ENCODE measurements at regions not wholly inside any gene's neighbourhood (a gene's known extent, or its start where the extent isn't known, plus 50 kb on each side); places are given as distances from the start of the nearest gene placed in this dataset.

DNA sequence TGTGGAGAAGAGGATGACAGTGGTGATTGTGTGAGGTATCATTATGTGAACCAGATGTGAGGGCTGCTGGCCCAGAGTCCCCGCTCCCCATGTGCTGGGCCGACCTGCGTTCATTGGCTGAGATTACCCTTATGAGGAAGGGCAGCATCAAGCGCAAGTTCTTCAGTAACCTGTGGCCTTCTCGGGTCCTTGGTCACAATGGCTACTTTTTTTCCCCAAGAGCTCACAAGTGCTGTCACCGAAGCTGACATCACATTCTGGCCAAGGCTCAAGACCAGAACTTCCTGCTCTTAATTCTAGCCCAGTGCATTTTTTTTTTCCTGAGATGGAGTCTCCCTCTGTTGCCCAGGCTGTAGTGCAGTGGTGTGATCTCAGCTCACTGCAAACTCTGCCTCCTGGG, 262.9 kb downstream of the RHOU start (continued):
- TF ChIP-seq, protein P1, sequence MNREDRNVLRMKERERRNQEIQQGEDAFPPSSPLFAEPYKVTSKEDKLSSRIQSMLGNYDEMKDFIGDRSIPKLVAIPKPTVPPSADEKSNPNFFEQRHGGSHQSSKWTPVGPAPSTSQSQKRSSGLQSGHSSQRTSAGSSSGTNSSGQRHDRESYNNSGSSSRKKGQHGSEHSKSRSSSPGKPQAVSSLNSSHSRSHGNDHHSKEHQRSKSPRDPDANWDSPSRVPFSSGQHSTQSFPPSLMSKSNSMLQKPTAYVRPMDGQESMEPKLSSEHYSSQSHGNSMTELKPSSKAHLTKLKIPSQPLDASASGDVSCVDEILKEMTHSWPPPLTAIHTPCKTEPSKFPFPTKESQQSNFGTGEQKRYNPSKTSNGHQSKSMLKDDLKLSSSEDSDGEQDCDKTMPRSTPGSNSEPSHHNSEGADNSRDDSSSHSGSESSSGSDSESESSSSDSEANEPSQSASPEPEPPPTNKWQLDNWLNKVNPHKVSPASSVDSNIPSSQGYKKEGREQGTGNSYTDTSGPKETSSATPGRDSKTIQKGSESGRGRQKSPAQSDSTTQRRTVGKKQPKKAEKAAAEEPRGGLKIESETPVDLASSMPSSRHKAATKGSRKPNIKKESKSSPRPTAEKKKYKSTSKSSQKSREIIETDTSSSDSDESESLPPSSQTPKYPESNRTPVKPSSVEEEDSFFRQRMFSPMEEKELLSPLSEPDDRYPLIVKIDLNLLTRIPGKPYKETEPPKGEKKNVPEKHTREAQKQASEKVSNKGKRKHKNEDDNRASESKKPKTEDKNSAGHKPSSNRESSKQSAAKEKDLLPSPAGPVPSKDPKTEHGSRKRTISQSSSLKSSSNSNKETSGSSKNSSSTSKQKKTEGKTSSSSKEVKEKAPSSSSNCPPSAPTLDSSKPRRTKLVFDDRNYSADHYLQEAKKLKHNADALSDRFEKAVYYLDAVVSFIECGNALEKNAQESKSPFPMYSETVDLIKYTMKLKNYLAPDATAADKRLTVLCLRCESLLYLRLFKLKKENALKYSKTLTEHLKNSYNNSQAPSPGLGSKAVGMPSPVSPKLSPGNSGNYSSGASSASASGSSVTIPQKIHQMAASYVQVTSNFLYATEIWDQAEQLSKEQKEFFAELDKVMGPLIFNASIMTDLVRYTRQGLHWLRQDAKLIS (CRISPR knock-in tag; IDR thresholded peaks at IDR 0.05) = no peak
- TF ChIP-seq, protein P2, sequence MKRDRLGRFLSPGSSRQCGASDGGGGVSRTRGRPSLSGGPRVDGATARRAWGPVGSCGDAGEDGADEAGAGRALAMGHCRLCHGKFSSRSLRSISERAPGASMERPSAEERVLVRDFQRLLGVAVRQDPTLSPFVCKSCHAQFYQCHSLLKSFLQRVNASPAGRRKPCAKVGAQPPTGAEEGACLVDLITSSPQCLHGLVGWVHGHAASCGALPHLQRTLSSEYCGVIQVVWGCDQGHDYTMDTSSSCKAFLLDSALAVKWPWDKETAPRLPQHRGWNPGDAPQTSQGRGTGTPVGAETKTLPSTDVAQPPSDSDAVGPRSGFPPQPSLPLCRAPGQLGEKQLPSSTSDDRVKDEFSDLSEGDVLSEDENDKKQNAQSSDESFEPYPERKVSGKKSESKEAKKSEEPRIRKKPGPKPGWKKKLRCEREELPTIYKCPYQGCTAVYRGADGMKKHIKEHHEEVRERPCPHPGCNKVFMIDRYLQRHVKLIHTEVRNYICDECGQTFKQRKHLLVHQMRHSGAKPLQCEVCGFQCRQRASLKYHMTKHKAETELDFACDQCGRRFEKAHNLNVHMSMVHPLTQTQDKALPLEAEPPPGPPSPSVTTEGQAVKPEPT (CRISPR knock-in tag; IDR thresholded peaks at IDR 0.05; ENCODE audit: low read depth) = no peak
- TF ChIP-seq ZFY (CRISPR knock-in tag; IDR thresholded peaks at IDR 0.05) (peak; percentile 21; the same call in 1 of the 2 replicates), MATR3 (CRISPR knock-in tag; IDR thresholded peaks at IDR 0.05) (no peak), MAFF (IDR thresholded peaks at IDR 0.05; ENCODE audit: low read depth, low read length) (no peak), FOXA3 (CRISPR knock-in tag; IDR thresholded peaks at IDR 0.05) (no peak)
- TF ChIP-seq, protein P3, sequence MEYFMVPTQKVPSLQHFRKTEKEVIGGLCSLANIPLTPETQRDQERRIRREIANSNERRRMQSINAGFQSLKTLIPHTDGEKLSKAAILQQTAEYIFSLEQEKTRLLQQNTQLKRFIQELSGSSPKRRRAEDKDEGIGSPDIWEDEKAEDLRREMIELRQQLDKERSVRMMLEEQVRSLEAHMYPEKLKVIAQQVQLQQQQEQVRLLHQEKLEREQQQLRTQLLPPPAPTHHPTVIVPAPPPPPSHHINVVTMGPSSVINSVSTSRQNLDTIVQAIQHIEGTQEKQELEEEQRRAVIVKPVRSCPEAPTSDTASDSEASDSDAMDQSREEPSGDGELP (IDR thresholded peaks at IDR 0.05; ENCODE audit: borderline replicate concordance, low read depth) = no peak
- TF ChIP-seq, protein P4, sequence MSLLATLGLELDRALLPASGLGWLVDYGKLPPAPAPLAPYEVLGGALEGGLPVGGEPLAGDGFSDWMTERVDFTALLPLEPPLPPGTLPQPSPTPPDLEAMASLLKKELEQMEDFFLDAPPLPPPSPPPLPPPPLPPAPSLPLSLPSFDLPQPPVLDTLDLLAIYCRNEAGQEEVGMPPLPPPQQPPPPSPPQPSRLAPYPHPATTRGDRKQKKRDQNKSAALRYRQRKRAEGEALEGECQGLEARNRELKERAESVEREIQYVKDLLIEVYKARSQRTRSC (CRISPR knock-in tag; IDR thresholded peaks at IDR 0.05; ENCODE audit: low read depth) = no peak
- TF ChIP-seq, protein P5, sequence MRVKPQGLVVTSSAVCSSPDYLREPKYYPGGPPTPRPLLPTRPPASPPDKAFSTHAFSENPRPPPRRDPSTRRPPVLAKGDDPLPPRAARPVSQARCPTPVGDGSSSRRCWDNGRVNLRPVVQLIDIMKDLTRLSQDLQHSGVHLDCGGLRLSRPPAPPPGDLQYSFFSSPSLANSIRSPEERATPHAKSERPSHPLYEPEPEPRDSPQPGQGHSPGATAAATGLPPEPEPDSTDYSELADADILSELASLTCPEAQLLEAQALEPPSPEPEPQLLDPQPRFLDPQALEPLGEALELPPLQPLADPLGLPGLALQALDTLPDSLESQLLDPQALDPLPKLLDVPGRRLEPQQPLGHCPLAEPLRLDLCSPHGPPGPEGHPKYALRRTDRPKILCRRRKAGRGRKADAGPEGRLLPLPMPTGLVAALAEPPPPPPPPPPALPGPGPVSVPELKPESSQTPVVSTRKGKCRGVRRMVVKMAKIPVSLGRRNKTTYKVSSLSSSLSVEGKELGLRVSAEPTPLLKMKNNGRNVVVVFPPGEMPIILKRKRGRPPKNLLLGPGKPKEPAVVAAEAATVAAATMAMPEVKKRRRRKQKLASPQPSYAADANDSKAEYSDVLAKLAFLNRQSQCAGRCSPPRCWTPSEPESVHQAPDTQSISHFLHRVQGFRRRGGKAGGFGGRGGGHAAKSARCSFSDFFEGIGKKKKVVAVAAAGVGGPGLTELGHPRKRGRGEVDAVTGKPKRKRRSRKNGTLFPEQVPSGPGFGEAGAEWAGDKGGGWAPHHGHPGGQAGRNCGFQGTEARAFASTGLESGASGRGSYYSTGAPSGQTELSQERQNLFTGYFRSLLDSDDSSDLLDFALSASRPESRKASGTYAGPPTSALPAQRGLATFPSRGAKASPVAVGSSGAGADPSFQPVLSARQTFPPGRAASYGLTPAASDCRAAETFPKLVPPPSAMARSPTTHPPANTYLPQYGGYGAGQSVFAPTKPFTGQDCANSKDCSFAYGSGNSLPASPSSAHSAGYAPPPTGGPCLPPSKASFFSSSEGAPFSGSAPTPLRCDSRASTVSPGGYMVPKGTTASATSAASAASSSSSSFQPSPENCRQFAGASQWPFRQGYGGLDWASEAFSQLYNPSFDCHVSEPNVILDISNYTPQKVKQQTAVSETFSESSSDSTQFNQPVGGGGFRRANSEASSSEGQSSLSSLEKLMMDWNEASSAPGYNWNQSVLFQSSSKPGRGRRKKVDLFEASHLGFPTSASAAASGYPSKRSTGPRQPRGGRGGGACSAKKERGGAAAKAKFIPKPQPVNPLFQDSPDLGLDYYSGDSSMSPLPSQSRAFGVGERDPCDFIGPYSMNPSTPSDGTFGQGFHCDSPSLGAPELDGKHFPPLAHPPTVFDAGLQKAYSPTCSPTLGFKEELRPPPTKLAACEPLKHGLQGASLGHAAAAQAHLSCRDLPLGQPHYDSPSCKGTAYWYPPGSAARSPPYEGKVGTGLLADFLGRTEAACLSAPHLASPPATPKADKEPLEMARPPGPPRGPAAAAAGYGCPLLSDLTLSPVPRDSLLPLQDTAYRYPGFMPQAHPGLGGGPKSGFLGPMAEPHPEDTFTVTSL (CRISPR knock-in tag; IDR thresholded peaks at IDR 0.05; ENCODE audit: borderline replicate concordance) = 0 out of 2 replicates have a peak, but pooled peaks have one; percentile 3
- TF ChIP-seq, protein P6, sequence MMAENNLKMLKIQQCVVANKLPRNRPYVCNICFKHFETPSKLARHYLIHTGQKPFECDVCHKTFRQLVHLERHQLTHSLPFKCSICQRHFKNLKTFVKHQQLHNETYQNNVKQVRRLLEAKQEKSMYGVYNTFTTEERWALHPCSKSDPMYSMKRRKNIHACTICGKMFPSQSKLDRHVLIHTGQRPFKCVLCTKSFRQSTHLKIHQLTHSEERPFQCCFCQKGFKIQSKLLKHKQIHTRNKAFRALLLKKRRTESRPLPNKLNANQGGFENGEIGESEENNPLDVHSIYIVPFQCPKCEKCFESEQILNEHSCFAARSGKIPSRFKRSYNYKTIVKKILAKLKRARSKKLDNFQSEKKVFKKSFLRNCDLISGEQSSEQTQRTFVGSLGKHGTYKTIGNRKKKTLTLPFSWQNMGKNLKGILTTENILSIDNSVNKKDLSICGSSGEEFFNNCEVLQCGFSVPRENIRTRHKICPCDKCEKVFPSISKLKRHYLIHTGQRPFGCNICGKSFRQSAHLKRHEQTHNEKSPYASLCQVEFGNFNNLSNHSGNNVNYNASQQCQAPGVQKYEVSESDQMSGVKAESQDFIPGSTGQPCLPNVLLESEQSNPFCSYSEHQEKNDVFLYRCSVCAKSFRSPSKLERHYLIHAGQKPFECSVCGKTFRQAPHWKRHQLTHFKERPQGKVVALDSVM (CRISPR knock-in tag; IDR thresholded peaks at IDR 0.05) = peak; percentile 17; the same call in 1 of the 2 replicates
- TF ChIP-seq, protein P7, sequence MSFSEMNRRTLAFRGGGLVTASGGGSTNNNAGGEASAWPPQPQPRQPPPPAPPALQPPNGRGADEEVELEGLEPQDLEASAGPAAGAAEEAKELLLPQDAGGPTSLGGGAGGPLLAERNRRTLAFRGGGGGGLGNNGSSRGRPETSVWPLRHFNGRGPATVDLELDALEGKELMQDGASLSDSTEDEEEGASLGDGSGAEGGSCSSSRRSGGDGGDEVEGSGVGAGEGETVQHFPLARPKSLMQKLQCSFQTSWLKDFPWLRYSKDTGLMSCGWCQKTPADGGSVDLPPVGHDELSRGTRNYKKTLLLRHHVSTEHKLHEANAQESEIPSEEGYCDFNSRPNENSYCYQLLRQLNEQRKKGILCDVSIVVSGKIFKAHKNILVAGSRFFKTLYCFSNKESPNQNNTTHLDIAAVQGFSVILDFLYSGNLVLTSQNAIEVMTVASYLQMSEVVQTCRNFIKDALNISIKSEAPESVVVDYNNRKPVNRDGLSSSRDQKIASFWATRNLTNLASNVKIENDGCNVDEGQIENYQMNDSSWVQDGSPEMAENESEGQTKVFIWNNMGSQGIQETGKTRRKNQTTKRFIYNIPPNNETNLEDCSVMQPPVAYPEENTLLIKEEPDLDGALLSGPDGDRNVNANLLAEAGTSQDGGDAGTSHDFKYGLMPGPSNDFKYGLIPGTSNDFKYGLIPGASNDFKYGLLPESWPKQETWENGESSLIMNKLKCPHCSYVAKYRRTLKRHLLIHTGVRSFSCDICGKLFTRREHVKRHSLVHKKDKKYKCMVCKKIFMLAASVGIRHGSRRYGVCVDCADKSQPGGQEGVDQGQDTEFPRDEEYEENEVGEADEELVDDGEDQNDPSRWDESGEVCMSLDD (CRISPR knock-in tag; IDR thresholded peaks at IDR 0.05; ENCODE audit: borderline replicate concordance) = no peak

All from HepG2 (cell line).